Fibroblast of skin of abdomen (primary cell): ENCODE measurements at regions not wholly inside any gene's neighbourhood (a gene's known extent, or its start where the extent isn't known, plus 50 kb on each side); places are given as distances from the start of the nearest gene placed in this dataset.
"Not testable (repeated sequence)": the region's sequence is repeated elsewhere in the genome, so short reads cannot be mapped to it uniquely, and the experiment has no call there.

Source experiments
- DNase-seq: peaks from one replicate; pipeline ENCODE4 v3.0.0-alpha.2; 2013

GRCh38 chr9:126057121-126057825, 269.4 kb upstream of the MVB12B start:
- no peak for DNase-seq

- peak; percentile 47 for DNase-seq
Measured at GRCh38 chr9:126058011-126058531, 268.6 kb upstream of the MVB12B start.

GRCh38 chr9:126058591-126058990, 268.0 kb upstream of the MVB12B start:
- DNase-seq: no peak

GRCh38 chr9:126061575-126061974, 265.1 kb upstream of the MVB12B start:
- no peak for DNase-seq

- no peak for DNase-seq
Measured at GRCh38 chr9:126062158-126062886, 264.3 kb upstream of the MVB12B start.

- DNase-seq: no peak
Measured at GRCh38 chr9:126063326-126063725, 263.3 kb upstream of the MVB12B start.

GRCh38 chr9:126066131-126066530, 260.5 kb upstream of the MVB12B start:
- no peak for DNase-seq

- DNase-seq: no peak
Measured at GRCh38 chr9:126067031-126067734, 259.4 kb upstream of the MVB12B start.

GRCh38 chr9:126068534-126069230, 257.9 kb upstream of the MVB12B start:
- DNase-seq: no peak

GRCh38 chr9:126069400-126069955, 257.2 kb upstream of the MVB12B start:
- DNase-seq: no peak

- DNase-seq: no peak
Measured at GRCh38 chr9:126070058-126070655, 256.5 kb upstream of the MVB12B start.

GRCh38 chr9:126071076-126071750, 255.4 kb upstream of the MVB12B start:
- no peak for DNase-seq

- DNase-seq: not testable (repeated sequence)
Measured at GRCh38 chr9:126077656-126078055, 249.0 kb upstream of the MVB12B start.

- DNase-seq: no peak
Measured at GRCh38 chr9:126080641-126081040, 246.0 kb upstream of the MVB12B start.

- DNase-seq: no peak
Measured at GRCh38 chr9:126081746-126082145, 244.9 kb upstream of the MVB12B start.

- DNase-seq: no peak
Measured at GRCh38 chr9:126084008-126084407, 242.6 kb upstream of the MVB12B start.

GRCh38 chr9:126084696-126085095, 241.9 kb upstream of the MVB12B start:
- no peak for DNase-seq

GRCh38 chr9:126085170-126085569, 241.5 kb upstream of the MVB12B start:
- no peak for DNase-seq

GRCh38 chr9:126088336-126088735, 238.3 kb upstream of the MVB12B start:
- DNase-seq: no peak

- no peak for DNase-seq
Measured at GRCh38 chr9:126089789-126090188, 236.8 kb upstream of the MVB12B start.

GRCh38 chr9:126093771-126094170, 232.9 kb upstream of the MVB12B start:
- no peak for DNase-seq
